ENCODE measurements at regions not wholly inside any gene's neighbourhood (a gene's known extent, or its start where the extent isn't known, plus 50 kb on each side); places are given as distances from the start of the nearest gene placed in this dataset.

DNA sequence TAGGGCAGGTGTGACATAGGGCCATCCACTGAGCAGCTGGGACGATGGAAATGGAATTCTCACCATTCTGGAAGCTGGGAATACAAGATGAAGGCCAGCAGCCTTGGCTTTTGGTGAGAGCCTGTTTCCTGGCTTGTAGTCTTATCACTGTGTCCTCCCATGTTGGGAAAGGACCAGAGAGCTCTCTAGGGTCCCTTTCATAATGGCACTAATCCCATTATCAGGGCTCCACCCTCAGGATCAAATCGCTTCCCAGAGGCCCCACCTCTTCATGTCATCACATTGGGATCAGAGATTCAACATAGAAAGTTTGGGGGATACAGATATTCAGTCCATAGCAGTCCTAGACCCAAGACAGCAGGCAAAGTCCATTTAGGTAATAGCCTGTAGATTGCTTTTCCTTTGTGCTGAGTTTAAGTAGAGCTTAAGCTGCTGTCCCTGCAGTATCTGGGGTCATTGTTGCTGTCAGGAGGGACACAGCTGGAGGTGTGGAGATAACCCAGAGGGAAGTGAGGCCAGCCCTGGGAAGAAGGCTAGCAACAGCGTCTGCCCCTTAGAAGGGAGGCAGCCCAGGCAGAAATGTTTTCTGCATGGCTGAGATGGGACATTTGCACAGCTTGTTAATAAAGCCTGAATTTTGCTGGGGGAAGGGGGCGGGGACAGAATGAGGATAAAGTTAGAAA is 136.5 kb upstream of the GPR12 start:
- TF ChIP-seq EZH2 (IDR thresholded peaks at IDR 0.05; ENCODE audit: borderline replicate concordance, low read depth, low read length, poor library complexity, severe bottlenecking): no peak
- TF ChIP-seq, protein P1, sequence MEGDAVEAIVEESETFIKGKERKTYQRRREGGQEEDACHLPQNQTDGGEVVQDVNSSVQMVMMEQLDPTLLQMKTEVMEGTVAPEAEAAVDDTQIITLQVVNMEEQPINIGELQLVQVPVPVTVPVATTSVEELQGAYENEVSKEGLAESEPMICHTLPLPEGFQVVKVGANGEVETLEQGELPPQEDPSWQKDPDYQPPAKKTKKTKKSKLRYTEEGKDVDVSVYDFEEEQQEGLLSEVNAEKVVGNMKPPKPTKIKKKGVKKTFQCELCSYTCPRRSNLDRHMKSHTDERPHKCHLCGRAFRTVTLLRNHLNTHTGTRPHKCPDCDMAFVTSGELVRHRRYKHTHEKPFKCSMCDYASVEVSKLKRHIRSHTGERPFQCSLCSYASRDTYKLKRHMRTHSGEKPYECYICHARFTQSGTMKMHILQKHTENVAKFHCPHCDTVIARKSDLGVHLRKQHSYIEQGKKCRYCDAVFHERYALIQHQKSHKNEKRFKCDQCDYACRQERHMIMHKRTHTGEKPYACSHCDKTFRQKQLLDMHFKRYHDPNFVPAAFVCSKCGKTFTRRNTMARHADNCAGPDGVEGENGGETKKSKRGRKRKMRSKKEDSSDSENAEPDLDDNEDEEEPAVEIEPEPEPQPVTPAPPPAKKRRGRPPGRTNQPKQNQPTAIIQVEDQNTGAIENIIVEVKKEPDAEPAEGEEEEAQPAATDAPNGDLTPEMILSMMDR (conservative IDR thresholded peaks at IDR 0.05; ENCODE audit: low read depth, low read length): no peak
